WTC11 (cell line): ENCODE measurements at regions not wholly inside any gene's neighbourhood (a gene's known extent, or its start where the extent isn't known, plus 50 kb on each side); places are given as distances from the start of the nearest gene placed in this dataset.

Experiments used
- ATAC-seq: fragments of 200-7000 bp; cut with Tn5 transposase; 2 replicates; pipeline ENCODE4 v1.10.0; 2021; ENCODE audit warnings: mild to moderate bottlenecking, moderate library complexity
- CTCF ChIA-PET: fragments of 300-600 bp; sonication (Branson Sonifier 250); formaldehyde crosslinking; loops from one replicate; lab custom pipeline; 2021; ENCODE audit warnings: antibody characterized with exemption; lab: Charles Lee
- POLR2A ChIA-PET: fragments of 350-600 bp; sonication (Branson Sonifier 250); formaldehyde crosslinking; loops from one replicate; lab custom pipeline; 2021; ENCODE audit warnings: antibody characterized with exemption; lab: Charles Lee
- DNase-seq: peaks from one replicate; pipeline ENCODE4 v3.0.0; 2021; ENCODE audit warnings: low spot score
- H3K27ac Mint-ChIP-seq: 2 replicates; pipeline ENCODE4 v1.8.0; 2021; ENCODE audit warnings: mixed read lengths
- H3K27me3 Mint-ChIP-seq: 2 replicates; pipeline ENCODE4 v1.8.0; 2021; ENCODE audit warnings: low read depth, mild to moderate bottlenecking, moderate library complexity, mixed read lengths
- H3K36me3 Mint-ChIP-seq: 2 replicates; pipeline ENCODE4 v1.8.0; 2021; ENCODE audit warnings: mixed read lengths
- H3K4me1 Mint-ChIP-seq: 2 replicates; pipeline ENCODE4 v1.8.0; 2022; ENCODE audit warnings: mixed read lengths
- H3K4me3 Mint-ChIP-seq: 2 replicates; pipeline ENCODE4 v1.8.0; 2021; ENCODE audit warnings: mild to moderate bottlenecking, moderate library complexity, mixed read lengths
- H3K9me3 Mint-ChIP-seq: 2 replicates; pipeline ENCODE4 v1.8.0; 2021; ENCODE audit warnings: mixed read lengths
- ATF1 ChIP-seq: sonication (generic); formaldehyde crosslinking; IDR thresholded peaks from 2 replicates; pipeline ENCODE4 v1.8.1; 2023; ENCODE audit warnings: mild to moderate bottlenecking, moderate library complexity, missing genetic modification reagents
- ESRRA ChIP-seq: sonication (generic); formaldehyde crosslinking; IDR thresholded peaks from 2 replicates; pipeline ENCODE4 v1.8.1; 2022; ENCODE audit warnings: mild to moderate bottlenecking, missing genetic modification reagents, borderline replicate concordance
- FOXK1 ChIP-seq: sonication (generic); formaldehyde crosslinking; IDR thresholded peaks from 2 replicates; pipeline ENCODE4 v1.8.0; 2022; ENCODE audit warnings: mild to moderate bottlenecking, moderate library complexity, missing genetic modification reagents
- HMGA2 ChIP-seq: fragments of 250-450 bp; sonication (Bioruptor Pico); IDR thresholded peaks from 2 replicates; pipeline ENCODE4 v1.4.0; 2021; ENCODE audit warnings: mild to moderate bottlenecking, moderate library complexity
- JAZF1 ChIP-seq: fragments of 250-450 bp; sonication (Bioruptor Pico); IDR thresholded peaks from 2 replicates; pipeline ENCODE4 v1.9.0; 2021; ENCODE audit warnings: moderate library complexity, mild to moderate bottlenecking, inconsistent platforms
- KAT7 ChIP-seq: sonication (generic); formaldehyde crosslinking; IDR thresholded peaks from 2 replicates; pipeline ENCODE4 v1.8.1; 2023; ENCODE audit warnings: missing genetic modification reagents, mild to moderate bottlenecking, borderline replicate concordance
- NFYB ChIP-seq: sonication (generic); formaldehyde crosslinking; conservative IDR thresholded peaks from 2 replicates; pipeline ENCODE4 v1.8.0; 2022; ENCODE audit warnings: low read depth, missing genetic modification reagents
- NR1H2 ChIP-seq: sonication (generic); formaldehyde crosslinking; IDR thresholded peaks from 2 replicates; pipeline ENCODE4 v1.9.0; 2021; ENCODE audit warnings: mild to moderate bottlenecking, moderate library complexity, missing genetic modification reagents
- TP53 ChIP-seq: sonication (generic); formaldehyde crosslinking; IDR thresholded peaks from 2 replicates; pipeline ENCODE4 v1.8.1; 2023; ENCODE audit warnings: mild to moderate bottlenecking, missing genetic modification reagents
- ZBTB21 ChIP-seq: sonication (generic); formaldehyde crosslinking; IDR thresholded peaks from 2 replicates; pipeline ENCODE4 v1.8.1; 2023; ENCODE audit warnings: mild to moderate bottlenecking, missing genetic modification reagents, borderline replicate concordance
- TF ChIP-seq, protein P1 (sequence below): sonication (generic); formaldehyde crosslinking; IDR thresholded peaks from 2 replicates; pipeline ENCODE4 v1.8.0; 2023; ENCODE audit warnings: missing genetic modification reagents, mild to moderate bottlenecking, borderline replicate concordance
- TF ChIP-seq, protein P2 (sequence below): sonication (generic); formaldehyde crosslinking; IDR thresholded peaks from 2 replicates; pipeline ENCODE4 v1.8.1; 2023; ENCODE audit warnings: mild to moderate bottlenecking, missing genetic modification reagents, moderate library complexity
- TF ChIP-seq, protein P3 (sequence below): sonication (generic); formaldehyde crosslinking; IDR thresholded peaks from 2 replicates; pipeline ENCODE4 v1.8.0; 2023; ENCODE audit warnings: mild to moderate bottlenecking, missing genetic modification reagents
- TF ChIP-seq, protein P4 (sequence below): sonication (generic); formaldehyde crosslinking; conservative IDR thresholded peaks from 2 replicates; pipeline ENCODE4 v1.8.1; 2022; ENCODE audit warnings: mild to moderate bottlenecking, missing genetic modification reagents
- TF ChIP-seq, protein P5 (sequence below): fragments of 250-450 bp; sonication (Bioruptor Pico); IDR thresholded peaks from 2 replicates; pipeline ENCODE4 v2.1.2; 2022; ENCODE audit warnings: mild to moderate bottlenecking, moderate library complexity
- TF ChIP-seq, protein P6 (sequence below): fragments of 250-450 bp; sonication (Bioruptor Pico); conservative IDR thresholded peaks from 2 replicates; pipeline ENCODE4 v1.9.0; 2021; ENCODE audit warnings: mild to moderate bottlenecking
- TF ChIP-seq, protein P7 (sequence below): fragments of 200-600 bp; IDR thresholded peaks from 2 replicates; pipeline ENCODE4 v1.8.0; 2022; ENCODE audit warnings: antibody characterized with exemption

DNA sequence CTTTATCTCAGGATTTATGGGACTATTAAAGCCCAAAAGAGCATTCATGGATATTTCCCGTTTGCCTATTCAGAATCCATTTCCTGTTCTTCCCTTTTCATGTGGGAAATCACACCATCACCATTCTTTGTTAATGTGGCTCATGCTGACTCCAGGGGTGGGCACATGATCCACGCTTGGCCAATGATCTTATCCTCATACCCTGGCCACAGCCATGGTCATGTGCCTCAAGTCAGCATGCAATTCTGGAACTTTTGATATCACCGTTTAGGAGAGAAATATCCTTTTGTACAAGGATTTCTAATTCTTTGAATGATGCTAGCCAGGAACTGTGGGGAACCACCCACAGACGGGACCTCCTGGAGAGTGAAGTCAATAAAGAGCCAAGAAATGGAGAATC lies 272.2 kb downstream of the PRELID2 start:
- ATAC-seq: no peak; the same call in 1 of the 2 replicates
- DNase-seq: no peak
- H3K27ac Mint-ChIP-seq: no peak overlapping the region
- no peaks in the 10 kb centered on the region for H3K27me3 Mint-ChIP-seq
- ChIA-PET CTCF (no interaction called here), POLR2A (no interaction called here)
- H3K4me1 Mint-ChIP-seq: peaks cover 13% of the 10 kb centered on the region
- no peak overlapping the region for H3K4me3 Mint-ChIP-seq
- peaks cover 8% of the 10 kb centered on the region; the same call in 1 of the 2 replicates for H3K9me3 Mint-ChIP-seq
- H3K36me3 Mint-ChIP-seq: 0 out of 2 replicates have a peak, but pooled peaks cover 3% of the 10 kb centered on the region
- TF ChIP-seq, protein P1, sequence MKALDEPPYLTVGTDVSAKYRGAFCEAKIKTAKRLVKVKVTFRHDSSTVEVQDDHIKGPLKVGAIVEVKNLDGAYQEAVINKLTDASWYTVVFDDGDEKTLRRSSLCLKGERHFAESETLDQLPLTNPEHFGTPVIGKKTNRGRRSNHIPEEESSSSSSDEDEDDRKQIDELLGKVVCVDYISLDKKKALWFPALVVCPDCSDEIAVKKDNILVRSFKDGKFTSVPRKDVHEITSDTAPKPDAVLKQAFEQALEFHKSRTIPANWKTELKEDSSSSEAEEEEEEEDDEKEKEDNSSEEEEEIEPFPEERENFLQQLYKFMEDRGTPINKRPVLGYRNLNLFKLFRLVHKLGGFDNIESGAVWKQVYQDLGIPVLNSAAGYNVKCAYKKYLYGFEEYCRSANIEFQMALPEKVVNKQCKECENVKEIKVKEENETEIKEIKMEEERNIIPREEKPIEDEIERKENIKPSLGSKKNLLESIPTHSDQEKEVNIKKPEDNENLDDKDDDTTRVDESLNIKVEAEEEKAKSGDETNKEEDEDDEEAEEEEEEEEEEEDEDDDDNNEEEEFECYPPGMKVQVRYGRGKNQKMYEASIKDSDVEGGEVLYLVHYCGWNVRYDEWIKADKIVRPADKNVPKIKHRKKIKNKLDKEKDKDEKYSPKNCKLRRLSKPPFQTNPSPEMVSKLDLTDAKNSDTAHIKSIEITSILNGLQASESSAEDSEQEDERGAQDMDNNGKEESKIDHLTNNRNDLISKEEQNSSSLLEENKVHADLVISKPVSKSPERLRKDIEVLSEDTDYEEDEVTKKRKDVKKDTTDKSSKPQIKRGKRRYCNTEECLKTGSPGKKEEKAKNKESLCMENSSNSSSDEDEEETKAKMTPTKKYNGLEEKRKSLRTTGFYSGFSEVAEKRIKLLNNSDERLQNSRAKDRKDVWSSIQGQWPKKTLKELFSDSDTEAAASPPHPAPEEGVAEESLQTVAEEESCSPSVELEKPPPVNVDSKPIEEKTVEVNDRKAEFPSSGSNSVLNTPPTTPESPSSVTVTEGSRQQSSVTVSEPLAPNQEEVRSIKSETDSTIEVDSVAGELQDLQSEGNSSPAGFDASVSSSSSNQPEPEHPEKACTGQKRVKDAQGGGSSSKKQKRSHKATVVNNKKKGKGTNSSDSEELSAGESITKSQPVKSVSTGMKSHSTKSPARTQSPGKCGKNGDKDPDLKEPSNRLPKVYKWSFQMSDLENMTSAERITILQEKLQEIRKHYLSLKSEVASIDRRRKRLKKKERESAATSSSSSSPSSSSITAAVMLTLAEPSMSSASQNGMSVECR (CRISPR knock-in tag): no peak
- no peak for TF ChIP-seq NFYB (CRISPR knock-in tag)
- TF ChIP-seq, protein P2, sequence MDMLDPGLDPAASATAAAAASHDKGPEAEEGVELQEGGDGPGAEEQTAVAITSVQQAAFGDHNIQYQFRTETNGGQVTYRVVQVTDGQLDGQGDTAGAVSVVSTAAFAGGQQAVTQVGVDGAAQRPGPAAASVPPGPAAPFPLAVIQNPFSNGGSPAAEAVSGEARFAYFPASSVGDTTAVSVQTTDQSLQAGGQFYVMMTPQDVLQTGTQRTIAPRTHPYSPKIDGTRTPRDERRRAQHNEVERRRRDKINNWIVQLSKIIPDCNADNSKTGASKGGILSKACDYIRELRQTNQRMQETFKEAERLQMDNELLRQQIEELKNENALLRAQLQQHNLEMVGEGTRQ (CRISPR knock-in tag): peak; percentile 33; the same call in 1 of the 2 replicates
- TF ChIP-seq NR1H2 (CRISPR knock-in tag): no peak
- TF ChIP-seq, protein P3, sequence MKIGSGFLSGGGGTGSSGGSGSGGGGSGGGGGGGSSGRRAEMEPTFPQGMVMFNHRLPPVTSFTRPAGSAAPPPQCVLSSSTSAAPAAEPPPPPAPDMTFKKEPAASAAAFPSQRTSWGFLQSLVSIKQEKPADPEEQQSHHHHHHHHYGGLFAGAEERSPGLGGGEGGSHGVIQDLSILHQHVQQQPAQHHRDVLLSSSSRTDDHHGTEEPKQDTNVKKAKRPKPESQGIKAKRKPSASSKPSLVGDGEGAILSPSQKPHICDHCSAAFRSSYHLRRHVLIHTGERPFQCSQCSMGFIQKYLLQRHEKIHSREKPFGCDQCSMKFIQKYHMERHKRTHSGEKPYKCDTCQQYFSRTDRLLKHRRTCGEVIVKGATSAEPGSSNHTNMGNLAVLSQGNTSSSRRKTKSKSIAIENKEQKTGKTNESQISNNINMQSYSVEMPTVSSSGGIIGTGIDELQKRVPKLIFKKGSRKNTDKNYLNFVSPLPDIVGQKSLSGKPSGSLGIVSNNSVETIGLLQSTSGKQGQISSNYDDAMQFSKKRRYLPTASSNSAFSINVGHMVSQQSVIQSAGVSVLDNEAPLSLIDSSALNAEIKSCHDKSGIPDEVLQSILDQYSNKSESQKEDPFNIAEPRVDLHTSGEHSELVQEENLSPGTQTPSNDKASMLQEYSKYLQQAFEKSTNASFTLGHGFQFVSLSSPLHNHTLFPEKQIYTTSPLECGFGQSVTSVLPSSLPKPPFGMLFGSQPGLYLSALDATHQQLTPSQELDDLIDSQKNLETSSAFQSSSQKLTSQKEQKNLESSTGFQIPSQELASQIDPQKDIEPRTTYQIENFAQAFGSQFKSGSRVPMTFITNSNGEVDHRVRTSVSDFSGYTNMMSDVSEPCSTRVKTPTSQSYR: no peak
- TF ChIP-seq, protein P4, sequence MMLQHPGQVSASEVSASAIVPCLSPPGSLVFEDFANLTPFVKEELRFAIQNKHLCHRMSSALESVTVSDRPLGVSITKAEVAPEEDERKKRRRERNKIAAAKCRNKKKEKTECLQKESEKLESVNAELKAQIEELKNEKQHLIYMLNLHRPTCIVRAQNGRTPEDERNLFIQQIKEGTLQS (CRISPR knock-in tag): no peak

DNA sequence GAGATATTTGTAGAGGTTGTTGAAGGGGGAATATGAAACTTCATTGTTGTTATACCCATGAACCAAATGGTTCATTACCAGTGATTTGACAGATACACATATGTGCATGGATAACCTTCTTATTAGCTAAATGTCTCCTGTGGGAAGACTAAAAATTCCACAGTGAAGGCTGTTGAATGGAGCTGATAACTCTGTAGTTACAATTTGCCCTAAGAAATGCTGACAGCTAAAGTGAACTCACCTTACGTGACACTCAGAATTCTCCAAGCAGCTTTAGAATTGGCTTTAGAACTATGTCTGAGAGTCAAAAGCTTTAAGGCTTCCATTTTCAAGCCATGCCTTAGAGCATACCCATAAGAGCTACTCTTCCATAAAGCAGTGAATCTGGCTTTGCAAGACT lies 276.9 kb downstream of the PRELID2 start:
- H3K4me1 Mint-ChIP-seq: peaks cover 10% of the 10 kb centered on the region
- POLR2A ChIA-PET: no interaction called here
- TF ChIP-seq, protein P5, sequence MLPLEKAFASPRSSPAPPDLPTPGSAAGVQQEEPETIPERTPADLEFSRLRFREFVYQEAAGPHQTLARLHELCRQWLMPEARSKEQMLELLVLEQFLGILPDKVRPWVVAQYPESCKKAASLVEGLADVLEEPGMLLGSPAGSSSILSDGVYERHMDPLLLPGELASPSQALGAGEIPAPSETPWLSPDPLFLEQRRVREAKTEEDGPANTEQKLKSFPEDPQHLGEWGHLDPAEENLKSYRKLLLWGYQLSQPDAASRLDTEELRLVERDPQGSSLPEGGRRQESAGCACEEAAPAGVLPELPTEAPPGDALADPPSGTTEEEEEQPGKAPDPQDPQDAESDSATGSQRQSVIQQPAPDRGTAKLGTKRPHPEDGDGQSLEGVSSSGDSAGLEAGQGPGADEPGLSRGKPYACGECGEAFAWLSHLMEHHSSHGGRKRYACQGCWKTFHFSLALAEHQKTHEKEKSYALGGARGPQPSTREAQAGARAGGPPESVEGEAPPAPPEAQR (CRISPR knock-in tag): no peak

DNA sequence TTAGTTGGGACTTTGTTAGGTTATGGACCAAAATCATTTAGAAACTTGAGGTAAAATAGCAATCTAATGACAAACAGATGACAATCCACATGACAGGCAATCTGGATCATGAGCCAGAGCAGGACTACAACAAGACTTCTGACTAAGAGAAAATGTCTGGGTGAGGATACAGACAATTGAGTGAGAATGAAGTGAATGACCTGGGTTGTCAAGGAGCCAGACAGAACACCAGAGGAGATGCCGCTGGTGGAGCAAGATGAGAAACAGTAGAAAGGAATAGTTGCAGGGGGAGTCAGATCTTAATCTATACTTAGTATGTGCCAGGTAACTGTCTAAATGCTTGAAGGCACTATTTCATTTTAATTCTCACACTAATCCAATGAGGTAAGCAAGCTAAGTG lies 277.8 kb downstream of the PRELID2 start:
- DNase-seq: no peak
- no peaks in the 10 kb centered on the region for H3K27me3 Mint-ChIP-seq
- ChIA-PET POLR2A (no interaction called here), CTCF (no interaction called here)
- ATAC-seq: no peak
- peaks cover 5% of the 10 kb centered on the region; the same call in 1 of the 2 replicates for H3K4me1 Mint-ChIP-seq
- no peaks in the 10 kb centered on the region for H3K36me3 Mint-ChIP-seq
- H3K27ac Mint-ChIP-seq: no peak overlapping the region
- H3K9me3 Mint-ChIP-seq: no peaks in the 10 kb centered on the region
- H3K4me3 Mint-ChIP-seq: no peak overlapping the region
- TF ChIP-seq, protein P6, sequence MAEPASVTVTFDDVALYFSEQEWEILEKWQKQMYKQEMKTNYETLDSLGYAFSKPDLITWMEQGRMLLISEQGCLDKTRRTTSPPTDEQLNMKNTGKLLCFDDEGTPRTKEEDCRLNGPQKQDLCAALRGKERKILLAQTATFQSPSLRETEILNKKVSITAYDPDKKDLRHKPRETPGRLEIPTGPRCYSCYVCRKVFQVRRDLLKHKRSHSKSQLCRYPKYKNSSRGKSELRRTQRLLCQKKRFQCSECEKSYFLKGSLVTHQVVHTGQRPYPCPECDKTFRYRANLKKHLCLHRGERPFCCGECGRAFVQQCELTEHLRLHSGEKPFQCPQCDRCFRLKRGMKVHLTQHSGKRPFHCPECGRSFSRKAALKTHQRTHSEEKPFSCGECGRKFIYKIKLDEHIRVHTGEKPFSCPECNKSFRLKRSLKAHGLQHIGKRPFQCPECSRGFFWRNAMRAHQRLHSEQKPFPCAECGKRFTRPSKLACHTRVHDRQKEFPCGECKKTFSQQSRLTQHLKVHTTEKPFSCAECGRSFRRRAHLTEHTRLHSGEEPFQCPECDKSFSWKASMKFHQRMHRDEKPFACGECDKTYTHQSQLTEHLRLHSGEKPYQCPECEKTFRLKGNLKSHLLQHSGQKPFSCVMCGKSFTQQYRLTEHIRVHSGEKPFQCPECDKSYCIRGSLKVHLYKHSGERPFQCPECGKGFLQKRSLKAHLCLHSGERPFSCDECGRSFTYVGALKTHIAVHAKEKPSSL (CRISPR knock-in tag): no peak
- TF ChIP-seq, protein P2 (CRISPR knock-in tag): no peak
- no peak for TF ChIP-seq ATF1
- TF ChIP-seq KAT7 (CRISPR knock-in tag): no peak
- no peak for TF ChIP-seq ESRRA (CRISPR knock-in tag)
- TF ChIP-seq, protein P7, sequence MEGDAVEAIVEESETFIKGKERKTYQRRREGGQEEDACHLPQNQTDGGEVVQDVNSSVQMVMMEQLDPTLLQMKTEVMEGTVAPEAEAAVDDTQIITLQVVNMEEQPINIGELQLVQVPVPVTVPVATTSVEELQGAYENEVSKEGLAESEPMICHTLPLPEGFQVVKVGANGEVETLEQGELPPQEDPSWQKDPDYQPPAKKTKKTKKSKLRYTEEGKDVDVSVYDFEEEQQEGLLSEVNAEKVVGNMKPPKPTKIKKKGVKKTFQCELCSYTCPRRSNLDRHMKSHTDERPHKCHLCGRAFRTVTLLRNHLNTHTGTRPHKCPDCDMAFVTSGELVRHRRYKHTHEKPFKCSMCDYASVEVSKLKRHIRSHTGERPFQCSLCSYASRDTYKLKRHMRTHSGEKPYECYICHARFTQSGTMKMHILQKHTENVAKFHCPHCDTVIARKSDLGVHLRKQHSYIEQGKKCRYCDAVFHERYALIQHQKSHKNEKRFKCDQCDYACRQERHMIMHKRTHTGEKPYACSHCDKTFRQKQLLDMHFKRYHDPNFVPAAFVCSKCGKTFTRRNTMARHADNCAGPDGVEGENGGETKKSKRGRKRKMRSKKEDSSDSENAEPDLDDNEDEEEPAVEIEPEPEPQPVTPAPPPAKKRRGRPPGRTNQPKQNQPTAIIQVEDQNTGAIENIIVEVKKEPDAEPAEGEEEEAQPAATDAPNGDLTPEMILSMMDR: no peak
- no peak for TF ChIP-seq JAZF1 (CRISPR knock-in tag)
- no peak for TF ChIP-seq HMGA2 (CRISPR knock-in tag)
- no peak for TF ChIP-seq FOXK1
- TF ChIP-seq ZBTB21: no peak
- no peak for TF ChIP-seq TP53 (CRISPR knock-in tag)

More for the DNA sequence above, 276.9 kb downstream of the PRELID2 start:
- Mint-ChIP-seq H3K9me3 (0 out of 2 replicates have a peak, but pooled peaks cover 3% of the 10 kb centered on the region), H3K27me3 (no peaks in the 10 kb centered on the region), H3K27ac (no peak overlapping the region), H3K36me3 (no peaks in the 10 kb centered on the region), H3K4me3 (no peak overlapping the region)
- ATAC-seq (no peak), DNase-seq (no peak)
- CTCF ChIA-PET: no interaction called here
